Germinal center (tissue), 1 donor: ENCODE measurements at regions not wholly inside any gene's neighbourhood (a gene's known extent, or its start where the extent isn't known, plus 50 kb on each side); places are given as distances from the start of the nearest gene placed in this dataset.
"Not testable (repeated sequence)": the region's sequence is repeated elsewhere in the genome, so short reads cannot be mapped to it uniquely, and the experiment has no call there.

Source experiments
- DNase-seq: peaks from one replicate; pipeline ENCODE4 v3.0.0; 2012; ENCODE audit warnings: mixed read lengths, low spot score

GRCh38 chr1:148315071-148315811 lies 163.2 kb upstream of the NBPF11 start:
- DNase-seq, result no peak

DNA sequence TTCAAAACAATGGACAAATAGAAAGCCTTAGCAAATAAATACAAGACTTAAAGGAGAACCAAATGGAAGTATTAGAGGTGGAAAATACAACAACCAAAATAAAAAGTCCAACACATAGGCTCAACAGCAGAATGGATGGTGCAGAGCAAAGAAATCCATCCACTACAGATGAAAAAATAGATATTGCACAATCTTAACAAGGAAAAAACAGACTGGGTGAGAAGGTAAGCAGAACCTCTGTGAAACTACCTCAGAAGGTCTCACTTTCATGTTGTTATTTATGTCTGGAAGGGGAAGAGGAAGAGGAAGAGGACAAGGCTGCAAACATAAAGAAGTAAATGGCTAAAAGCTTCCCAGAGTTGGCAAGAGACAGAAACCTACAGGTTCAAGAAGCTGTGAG lies 158.7 kb upstream of the NBPF11 start:
- DNase-seq, result no peak

GRCh38 chr1:148309940-148310500 lies 157.9 kb upstream of the NBPF11 start:
- no peak for DNase-seq

DNA sequence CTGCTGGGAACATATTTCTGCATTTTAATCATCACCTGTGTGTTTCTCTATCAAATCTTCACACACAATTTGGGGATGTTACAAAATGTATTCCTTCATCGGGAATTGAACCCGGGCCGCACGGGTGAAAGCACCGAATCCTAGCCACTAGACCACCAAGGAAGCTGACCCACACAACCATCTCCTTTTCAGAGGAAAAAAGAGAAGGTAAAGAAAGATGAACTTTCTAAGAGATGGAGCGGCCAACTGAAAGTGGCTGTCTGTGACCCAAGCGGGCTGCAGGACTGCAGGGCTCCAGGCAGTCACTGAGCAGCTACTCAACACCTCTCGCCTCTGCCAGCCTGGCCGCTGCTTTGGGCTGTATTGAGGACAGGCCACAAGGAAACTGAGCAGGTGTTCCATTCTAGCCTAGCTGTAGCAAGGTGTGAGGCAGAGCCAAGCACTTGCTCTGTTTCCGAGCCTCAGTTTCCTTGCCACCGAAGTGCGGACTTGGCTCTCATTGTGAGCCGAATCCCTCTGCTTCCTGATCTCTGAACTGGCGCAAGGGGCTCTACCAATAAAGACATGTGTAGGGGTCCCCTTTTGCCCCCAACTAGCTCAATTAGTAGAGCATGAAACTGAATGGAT lies 156.9 kb upstream of the NBPF11 start:
- no peak for DNase-seq

DNA sequence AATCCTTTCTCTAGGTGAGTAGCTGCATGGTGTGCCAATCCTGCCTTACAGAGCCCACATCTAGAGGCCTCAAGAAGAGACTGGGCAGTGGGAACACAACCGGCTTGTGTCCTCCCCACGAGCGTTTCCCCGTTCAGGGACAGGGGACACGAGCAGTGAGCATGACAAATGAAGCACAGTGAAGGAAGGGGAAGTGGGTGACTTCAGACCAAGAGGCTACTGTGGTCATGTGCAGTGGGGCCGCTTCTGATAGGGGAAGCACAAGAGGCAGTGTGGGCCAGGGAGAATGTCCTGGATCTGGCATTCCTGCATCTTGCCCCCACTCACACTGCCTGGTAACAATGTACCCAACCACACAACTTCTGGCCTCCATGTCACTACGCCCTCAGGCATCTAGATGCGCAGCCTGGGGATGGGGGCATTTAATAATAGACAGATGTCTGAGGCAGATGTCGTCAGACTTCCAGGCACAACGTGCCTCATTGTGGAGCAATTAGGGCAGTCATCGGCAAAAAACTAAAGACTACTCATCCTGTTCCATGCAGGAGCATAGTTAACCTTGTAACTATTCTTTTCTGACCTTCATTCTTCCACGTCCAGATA lies 155.6 kb upstream of the NBPF11 start:
- DNase-seq, result no peak

- not testable (repeated sequence) for DNase-seq
These were observed 152.9 kb upstream of the NBPF11 start for GRCh38 chr1:148304935-148305334.

DNA sequence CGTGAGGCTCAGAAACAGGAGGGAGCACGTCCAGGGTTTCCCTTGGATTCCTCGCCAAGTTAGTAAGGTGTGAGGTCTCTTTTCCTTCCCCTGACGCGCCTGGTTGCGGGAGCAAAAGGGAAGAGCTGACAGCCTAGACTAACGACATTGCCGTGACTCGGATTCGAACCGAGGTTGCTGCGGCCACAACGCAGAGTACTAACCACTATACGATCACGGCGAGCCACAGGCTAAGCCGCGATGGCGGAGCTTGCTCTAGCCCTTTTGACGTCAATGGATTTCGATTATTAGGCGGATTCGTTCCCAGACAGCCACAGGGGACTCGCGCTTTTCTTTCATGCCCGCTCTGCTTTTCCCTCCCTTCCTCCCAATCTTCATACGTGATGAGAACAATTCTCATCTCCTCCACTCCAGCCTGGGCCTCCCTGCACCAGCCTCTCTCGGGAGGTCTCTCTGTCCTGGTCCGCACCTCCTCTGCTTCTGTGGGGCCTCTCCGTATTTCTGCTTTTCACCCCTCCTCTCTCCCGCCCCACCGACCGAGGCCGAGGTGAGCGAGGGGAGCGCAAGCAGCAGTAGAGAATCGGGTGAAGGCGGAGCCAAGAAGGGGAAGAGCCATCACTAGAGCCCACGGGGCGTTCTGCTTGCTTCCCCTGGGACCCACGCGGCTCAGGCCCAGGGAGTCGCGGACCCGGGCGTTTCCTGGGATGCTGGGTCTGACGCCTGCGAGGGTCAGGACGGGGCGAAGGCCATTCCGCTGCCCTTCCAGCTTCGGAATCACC lies 150.7 kb upstream of the NBPF11 start:
- DNase-seq, result not testable (repeated sequence)

GRCh38 chr1:148297852-148298251 lies 145.8 kb upstream of the NBPF11 start:
- not testable (repeated sequence) for DNase-seq

DNA sequence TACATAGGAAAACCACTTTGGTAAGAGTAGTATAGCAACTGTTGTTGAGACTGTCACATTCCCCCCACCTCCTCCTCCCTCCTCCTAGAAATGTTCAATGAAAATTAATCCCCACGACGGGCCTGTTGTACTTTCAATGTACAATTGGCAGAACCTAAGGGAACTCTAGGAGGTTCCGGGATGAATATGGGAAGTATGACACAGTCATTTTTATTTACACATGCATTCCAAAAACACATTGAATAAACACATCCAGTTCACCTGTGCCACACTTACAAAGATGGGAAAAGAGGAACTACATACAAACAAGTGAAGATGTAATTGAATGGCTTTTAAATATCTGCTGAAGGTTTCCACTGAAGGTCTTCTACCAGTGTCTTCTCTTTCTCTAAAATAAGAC lies 144.4 kb upstream of the NBPF11 start:
- DNase-seq, result no peak

GRCh38 chr1:148294116-148294807 lies 142.2 kb upstream of the NBPF11 start:
- DNase-seq, result no peak

GRCh38 chr1:148293651-148294050 lies 141.6 kb upstream of the NBPF11 start:
- DNase-seq, result no peak

GRCh38 chr1:148292915-148293314 lies 140.8 kb upstream of the NBPF11 start:
- DNase-seq, result no peak

DNA sequence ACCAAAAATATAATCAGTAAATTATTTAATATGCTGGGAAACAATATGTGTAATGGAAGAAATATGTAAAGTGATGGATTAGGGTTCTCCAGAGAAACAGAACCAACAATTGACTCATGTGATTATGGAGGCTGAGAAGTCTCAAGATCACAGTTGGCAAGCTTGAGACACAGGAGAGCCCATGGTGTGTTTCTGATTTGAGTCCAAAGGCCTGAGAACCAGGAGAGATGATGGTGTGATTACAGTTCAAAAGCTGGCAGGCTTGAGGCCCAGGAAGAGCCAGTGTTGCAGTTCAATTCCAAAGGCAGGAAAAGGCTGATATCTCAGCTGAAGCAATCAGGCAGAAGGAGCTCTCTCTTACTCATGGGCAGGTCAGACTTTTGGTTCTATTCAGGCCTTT lies 138.8 kb upstream of the NBPF11 start:
- DNase-seq, result no peak

DNA sequence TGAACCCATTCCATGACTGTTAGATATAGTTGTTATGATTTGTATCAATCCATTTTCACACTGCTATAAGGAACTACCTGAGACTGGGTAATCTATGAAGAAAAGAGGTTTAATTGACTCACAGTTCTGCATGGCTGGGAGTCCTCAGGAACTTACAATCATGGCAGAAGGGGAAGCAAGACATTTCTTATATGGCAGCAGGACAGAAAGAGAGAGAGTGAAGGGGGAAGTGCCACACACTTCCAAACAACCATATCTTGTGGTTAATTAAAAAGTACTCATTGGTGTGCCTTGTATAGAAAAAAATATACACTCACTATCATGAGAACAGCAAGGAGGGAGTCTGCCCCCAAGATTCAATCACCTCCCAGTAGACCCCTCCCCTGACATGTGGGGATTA lies 137.6 kb upstream of the NBPF11 start:
- DNase-seq, result no peak

DNA sequence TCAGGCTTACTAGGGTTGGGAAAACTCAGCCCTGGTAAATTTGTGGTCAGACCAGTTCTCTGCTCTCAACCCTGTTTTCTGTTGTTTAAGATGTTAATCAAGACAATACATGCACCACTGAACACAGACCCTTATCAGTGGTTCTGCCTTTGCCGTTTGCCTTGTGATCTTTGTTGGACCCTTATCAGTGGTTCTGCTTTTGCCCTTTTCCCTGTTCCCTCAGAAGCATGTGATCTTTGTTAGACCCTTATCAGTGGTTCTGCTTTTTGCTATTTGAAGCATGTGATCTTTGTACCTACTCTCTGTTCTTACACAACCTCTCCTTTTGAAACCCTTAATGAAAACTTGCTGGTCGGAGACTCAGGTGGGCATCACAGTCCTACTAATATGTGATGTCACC lies 133.9 kb upstream of the NBPF11 start:
- DNase-seq, result not testable (repeated sequence)

- DNase-seq, result not testable (repeated sequence)
These were observed 128.9 kb upstream of the NBPF11 start for GRCh38 chr1:148280831-148281572.

- DNase-seq, result not testable (repeated sequence)
These were observed 127.0 kb upstream of the NBPF11 start for GRCh38 chr1:148279002-148279542.

- not testable (repeated sequence) for DNase-seq
These were observed 125.8 kb upstream of the NBPF11 start for GRCh38 chr1:148277865-148278279.

DNA sequence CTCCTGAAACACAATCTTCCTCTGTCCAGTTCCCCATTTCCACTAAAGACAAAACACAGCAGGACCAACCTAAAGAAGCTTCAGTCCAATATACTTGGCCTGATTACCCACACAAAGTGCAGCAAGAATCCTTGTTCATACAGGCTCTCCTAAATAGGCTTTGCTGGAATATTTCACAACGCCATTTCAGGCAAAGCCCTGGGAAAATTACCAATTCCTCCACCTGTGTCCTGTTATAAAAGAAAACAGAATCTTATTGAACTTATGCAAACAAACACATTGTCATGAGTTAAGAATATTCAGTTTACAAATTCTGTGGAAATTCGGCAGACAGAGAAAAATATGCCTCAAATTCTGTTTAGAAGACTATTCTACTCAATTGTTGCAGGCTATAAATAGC lies 115.0 kb upstream of the NBPF11 start:
- not testable (repeated sequence) for DNase-seq
